ENCODE measurements at regions not wholly inside any gene's neighbourhood (a gene's known extent, or its start where the extent isn't known, plus 50 kb on each side); places are given as distances from the start of the nearest gene placed in this dataset.
A peak's percentile ranks its signal among the peaks of the same experiment; 100 is the strongest.

DNA sequence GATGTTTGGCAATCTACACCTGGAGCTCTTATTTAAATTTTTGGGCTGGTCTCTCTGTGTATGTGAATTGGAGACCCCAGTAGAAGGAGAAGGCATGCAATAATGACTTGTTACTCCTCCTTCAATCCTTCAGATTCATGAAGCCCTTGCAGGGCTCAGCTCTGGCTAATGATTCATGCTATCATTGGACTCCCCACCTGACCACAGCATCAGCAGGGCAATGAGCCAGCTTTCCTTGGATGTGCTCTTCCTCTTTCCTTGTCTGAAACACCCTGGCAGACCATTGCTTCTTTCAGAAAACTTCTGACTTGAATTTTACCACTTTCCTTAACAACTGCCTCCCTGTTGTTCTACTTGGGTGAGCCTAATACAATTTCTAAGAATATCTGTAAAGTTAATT, 1019.2 kb downstream of the AACS start:
- no peak for DNase-seq (ENCODE audit: low read depth in 2 of 2)

DNA sequence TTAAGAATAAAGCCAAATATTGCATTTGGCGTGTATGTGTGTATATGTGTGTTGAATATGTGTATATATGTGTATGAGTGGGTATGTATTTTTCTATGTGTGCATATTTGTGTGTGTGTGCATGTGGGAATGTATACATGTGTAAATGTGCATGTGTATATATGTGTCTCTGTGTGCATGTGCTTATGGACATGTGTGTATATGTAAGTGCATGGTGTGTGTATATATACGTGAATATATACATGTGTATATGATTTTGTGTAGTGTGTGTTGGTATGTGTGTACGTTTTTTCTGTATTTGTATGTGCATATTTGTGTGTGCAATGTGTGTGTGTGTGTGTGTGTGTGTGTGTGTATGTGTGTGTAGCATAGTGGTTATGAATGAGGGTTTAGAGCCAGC, 1021.0 kb downstream of the AACS start:
- no peak for DNase-seq (ENCODE audit: low read depth in 2 of 2)

DNA sequence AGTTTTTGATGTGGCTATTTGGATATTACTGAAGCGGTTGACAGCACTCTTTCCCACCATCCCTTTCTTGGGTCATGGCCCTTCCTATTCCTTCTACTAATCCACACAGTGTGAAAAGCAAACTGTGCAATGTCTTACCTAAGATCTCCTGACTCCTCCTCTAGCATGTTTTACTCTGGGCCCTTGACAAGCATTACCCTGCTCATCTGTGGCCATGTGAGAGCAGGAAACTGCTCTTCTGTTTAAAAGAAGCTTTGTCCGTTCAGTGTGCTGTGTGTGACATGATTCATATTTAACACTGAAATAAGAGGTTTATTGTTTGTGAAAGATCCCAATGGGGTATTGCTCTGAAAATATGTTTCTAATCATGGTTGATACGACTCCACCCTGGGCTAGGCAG, 1022.5 kb downstream of the AACS start:
- no peak for DNase-seq (ENCODE audit: low read depth in 2 of 2)

DNA sequence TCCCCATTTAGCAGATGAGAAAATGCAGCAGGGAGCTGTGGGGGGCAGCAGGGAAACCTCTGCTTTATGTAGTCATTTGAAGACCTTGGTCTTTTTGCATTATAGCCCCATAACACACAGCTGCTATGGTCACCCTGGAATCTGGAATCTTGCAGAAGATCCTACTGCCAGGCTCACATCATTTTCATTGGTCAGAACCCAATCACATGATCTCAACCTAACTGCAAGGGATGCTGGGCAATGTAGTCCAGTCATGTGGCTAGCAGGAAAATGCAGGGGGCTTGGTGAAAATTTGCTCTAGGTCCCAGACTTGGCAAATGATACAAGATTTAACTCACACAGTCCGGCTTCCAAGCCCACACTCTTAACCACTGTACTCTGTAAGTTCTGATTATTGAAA, 1028.7 kb downstream of the AACS start:
- peak in 1 of 2 donors; percentile 21 for DNase-seq (ENCODE audit: low read depth in 2 of 2)

DNA sequence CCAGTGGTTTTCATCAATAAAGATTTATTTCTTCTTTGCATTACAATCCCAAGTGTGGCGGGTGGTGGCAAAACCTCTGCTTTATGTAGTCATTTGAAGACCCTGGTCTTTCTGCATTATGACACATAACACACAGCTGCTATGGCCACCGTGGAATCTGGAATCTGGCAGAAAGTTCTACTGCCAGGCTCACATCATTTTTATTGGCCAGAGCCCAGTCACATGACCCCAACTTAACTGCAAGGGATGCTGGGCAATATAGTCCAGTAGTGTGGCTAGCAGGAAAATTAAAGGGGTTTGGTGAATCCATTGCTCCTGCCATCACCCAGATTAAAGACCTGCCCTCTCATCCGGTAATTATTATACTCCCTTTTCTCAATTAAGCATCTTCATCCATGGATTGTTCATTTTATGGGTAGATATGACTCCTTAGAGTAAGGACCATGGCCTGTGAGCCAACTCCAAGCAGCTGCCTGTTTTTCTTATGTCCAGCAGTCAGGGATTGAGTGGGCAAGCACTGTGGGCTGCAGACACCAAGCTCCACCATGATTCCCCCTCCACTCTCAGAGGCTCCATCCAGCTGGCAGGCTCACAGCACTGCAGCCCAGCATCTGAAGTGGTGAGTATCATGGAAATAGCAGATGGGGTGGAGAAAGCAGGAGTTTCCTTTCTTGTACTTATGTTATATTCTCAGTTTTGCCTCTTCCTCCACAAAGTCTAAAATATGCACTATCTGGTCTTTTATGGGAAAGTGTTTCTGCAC, 1030.7 kb downstream of the AACS start:
- DNase-seq (ENCODE audit: low read depth in 2 of 2): no peak

DNA sequence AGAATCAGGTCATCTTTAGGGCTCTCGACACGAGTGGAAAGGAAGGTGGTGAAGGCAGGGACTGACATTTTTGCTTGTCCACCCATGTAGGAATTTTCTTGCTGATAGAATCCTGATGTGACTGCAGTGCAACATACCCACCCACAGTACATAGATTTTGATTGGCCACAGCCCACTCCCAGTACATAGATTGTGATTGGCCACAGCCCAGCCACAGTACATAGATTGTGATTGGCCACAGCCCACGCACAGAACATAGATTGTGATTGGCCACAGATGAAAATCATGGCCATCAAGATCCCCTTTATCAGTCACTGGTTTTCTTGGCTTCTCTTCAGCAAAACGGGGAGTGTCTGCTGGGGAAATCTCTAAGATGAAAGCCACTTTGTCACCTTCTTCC, 1041.5 kb downstream of the AACS start:
- DNase-seq (ENCODE audit: low read depth in 2 of 2): no peak

DNA sequence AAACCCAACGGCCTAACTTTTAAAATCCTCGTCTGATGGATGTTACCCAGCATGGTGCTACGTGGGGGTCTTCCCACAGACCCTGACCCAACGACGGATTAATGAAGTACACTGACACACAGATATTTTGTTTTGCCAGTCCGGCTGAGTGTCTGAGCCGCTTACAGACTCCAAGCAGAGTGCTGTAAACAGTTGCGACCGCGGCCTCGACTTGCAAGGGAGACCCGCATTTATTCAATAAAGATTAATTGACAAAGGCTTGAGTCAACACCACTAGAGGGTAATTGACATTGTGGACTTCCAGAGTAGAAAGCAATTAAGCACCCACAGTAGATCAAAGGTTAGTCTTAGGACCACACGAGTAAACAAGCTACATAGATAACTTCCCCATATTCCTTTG, 1042.4 kb downstream of the AACS start:
- DNase-seq (ENCODE audit: low read depth in 2 of 2): no peak

DNA sequence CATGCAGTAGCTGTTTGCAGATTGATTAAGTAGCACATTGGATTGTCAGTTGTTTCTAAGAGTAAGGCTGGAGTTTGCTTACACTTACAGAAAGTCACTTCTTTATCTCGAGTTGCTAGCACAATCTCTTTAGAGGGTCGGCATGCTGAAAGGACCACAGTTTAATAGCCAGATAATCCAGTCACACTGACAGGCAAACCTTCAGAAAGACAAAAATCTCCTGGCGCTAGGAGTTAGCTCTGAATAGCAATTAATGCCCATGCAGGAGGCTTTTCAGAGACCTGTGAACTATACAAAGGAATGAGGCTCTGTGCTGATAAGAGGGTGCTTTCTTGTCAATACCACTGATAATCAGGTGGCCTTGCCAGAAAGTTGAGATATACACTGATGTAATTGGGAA, 1043.0 kb downstream of the AACS start:
- no peak for DNase-seq (ENCODE audit: low read depth in 2 of 2)

DNA sequence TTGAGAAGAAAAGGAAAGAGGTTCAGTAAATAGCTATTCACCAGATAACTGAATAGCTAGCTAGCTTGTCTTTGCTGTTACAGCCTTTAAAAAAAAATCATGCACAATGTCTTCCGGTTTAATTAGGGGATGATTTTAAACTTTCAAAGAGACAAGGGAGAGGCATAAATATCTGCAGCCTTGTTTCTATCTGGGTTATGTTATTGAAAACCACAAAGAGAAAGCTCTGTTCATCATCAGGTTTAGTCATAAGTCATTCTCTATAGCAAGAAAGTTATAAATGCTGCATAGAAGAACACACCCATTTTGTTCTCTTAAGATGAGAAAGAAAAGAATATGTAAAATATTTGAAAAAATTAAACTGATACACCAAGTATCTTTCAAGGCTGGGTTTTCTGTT, 1046.9 kb downstream of the AACS start:
- DNase-seq (ENCODE audit: low read depth in 2 of 2): no peak

DNA sequence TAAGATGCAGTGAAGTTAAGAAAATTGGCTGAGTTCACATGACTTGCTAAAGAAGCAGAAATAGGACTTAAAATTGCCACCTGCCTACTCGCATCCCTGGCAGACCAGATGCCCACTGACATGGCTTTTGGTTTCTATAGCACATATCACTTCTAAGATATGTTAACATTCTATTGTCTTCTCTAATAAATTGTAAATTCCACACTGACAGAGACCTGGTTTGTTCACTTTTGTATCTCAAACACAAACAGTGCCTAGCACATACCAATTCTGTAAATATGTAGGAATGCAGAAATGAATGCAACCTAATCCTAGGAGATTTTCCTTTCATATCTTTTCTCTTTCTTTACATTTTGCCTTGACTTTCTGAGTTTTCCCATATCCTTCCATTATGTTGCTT, 1047.6 kb downstream of the AACS start:
- DNase-seq (ENCODE audit: low read depth in 2 of 2): no peak

DNA sequence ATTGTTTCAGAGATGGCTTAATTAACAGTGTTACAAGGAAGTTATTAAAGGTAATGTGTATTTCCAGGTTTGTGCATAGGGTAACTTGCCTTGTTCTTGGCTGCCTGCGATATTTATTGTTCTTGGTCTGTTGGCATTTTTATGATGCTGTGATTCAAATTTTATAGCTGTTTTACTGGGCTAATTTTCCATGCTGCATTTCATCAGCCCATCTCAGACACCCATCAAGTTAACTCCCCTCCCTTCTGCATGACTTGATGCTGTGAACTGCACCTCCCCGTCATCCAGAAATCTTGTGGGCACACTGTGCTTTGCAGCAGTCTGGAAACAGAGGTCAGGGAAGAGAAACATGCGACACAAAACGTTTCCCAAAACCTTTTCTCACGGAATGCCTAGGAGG, 1049.2 kb downstream of the AACS start:
- no peak for DNase-seq (ENCODE audit: low read depth in 2 of 2)

DNA sequence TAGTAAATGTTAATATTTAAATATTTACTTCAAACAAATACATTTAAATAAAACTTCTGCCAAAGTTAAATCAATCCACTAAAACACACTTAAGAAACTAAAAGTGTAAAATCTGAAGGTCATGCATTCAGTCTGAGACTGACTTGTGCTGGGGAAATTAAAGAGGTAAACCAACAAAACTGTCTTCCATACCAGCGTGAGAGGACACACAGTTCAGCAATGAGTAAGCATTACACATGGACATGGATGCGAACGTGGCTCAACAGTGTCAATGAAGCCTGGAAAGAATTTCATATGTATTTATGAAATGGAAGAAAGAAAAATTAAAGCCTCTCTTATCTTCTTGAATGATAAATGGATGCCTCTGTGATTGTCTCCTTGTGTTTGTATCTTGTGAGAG, 1052.3 kb downstream of the AACS start:
- no peak for DNase-seq (ENCODE audit: low read depth in 2 of 2)

DNA sequence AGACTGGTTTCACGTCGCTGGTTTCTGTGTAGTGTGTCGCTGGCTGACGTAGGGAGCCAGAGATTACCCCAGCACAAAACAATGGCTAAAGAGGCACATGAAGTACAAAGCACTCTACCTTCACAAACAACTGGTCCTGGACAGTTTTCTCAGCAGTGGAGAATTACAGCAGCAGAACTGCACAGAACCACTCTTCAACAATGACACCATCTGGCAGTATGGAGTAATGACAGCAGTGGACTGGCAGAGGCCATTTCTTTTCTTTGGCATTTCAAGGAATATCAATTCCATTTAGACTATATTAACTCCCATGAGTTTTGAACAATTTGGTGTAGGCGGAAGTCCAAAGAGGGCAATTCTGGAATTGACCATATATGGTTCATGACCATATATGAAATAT, 1074.1 kb downstream of the AACS start:
- no peak for DNase-seq (ENCODE audit: low read depth in 2 of 2)

DNA sequence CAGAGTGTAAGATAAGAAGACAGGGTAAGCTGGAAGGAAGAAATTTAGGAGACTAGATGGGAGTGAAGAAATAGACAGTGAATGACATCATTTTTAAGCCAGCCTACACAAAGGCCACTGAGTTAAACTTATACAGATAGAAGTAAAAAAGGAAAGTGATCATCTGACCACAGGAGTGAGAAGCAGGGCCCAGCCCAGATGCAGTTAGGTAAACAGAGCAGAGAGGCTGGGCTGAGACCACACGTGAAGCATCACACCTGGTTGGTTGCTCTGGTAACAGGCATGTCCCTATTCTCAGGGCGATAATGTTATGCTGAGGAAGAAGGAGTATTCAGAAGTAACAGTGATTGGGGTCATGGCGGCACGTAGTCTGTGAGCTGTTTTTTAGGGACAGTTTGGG, 1079.4 kb downstream of the AACS start:
- no peak for DNase-seq (ENCODE audit: low read depth in 2 of 2)

DNA sequence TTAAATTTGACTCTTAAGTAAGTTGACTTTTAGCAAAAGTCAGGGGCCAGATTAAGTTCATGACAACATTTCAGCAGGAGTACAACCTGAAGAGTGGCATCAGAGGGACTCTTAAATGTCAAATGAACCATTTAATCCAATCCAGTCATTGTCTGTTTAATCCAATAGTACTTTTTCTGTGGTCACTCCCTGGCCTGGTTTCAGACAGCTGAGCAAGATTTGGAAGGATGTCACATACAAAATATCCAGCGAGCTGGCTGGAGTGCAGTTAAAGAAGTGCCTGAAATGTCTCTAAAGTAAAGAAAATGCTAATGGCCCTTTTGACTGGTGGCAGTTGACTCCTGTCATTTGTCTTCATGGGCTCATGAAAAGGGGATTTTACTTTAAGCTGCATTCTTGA, 1082.1 kb downstream of the AACS start:
- DNase-seq (ENCODE audit: low read depth in 2 of 2): no peak

DNA sequence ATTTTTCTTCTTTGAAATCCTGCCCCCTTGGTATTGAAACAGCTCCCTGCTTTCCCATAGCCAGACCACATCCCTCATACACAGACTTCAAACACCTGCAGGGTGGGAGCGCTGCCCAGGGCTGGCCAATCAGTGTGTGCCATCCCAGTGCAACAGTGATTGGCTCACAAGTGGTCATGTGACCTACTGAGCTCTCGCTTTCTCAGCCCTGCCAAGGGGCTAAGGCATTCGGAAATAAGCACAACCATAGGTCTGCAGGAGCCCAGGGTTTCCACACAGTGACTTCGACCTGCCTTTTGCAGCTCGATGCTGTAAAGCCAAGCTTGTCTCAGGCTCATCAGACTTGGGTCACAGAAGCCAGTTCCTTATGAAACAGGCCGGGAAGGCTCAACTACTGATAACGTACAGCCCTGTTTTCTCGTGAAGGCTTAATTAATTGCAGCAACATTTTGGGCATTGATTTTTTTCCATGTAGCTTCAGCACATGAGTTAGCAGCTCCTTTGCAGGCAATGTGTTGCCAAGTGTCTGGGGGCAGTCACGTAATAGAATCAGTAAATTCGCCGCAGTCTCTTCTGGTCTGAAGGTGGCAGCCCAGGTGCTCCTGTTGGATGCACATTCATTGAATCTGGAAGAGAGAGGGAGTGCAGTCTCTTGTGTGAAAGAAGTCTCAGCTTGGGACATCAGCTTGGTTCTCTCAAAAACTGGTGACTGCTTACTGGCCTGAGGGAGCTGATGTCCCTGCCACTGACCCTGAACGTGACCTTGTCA, 1091.8 kb downstream of the AACS start:
- DNase-seq (ENCODE audit: low read depth in 2 of 2): no peak

DNA sequence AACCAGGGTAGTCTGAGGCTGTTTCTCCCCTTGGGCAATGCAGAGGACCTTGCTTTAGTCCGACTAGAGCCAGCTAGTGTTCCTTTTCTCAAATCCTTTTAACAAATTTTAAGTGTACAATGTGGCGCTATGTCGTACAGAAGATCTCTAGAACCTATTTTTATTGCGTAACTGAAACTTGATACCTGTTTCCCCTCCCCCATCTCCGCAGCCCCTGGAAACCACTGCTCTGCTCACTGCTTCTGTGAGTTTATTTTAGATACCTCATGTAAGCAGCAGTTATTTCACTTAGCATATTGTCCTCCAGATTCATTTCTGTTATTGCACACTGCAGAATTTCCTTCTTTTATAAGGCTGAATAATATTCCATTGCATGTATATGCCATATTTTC, 1092.3 kb downstream of the AACS start:
- no peak for DNase-seq (ENCODE audit: low read depth in 2 of 2)

DNA sequence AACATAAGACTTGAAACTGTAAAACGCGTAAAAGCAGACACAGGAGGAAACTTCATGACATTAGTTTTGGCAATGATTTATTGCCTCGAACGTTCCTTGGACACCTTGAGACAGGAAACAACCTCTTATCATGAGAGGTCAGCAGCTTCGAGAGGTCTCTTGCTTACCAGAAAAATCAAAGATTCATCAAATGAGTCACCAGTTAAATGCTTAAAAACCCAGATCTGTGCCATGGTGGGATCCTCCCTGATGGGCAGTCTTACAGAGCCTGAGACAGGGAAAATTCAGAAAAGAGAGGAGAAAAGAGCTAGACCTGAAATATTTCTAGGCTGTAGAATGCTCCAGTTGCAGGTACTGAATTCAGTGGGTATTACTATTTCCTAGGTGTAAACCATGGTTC, 1093.9 kb downstream of the AACS start:
- no peak for DNase-seq (ENCODE audit: low read depth in 2 of 2)

DNA sequence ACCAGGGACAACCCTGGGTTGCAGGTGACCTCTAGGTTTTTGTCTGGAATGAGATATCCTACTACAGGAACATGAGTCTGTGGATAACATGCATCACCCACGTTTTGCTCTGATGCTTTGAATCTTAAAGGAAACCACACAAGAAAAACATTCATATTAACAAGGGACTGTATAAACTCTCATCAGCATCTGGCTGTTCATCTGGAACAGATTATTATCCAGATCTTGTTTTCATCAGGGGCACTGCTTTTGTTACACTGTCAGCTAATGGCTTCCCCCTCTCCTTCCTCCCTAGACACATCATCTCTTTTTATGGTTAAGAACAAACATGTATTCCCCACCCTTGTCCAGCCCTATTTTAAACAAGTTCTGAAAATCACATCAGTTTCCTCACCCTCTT, 1095.7 kb downstream of the AACS start:
- DNase-seq (ENCODE audit: low read depth in 2 of 2): no peak

DNA sequence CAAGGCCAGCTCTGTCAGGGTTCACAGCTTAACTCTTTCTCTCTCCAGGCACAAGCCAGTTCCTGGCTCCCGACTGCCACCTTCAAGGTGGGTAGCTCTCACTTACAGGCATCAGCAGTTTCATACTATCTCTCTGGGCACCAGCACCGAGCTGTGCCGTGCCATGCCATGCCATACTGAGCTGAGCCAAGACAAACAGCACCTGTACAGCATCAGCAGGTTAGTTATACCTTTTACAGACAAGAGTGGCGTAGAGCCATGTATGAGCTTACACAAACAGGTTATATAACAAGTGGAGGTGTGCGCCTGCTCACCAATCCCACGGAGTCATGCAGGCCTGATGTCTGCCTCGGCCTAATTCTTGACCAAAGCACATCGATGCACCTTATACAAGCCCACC, 1098.7 kb downstream of the AACS start:
- DNase-seq (ENCODE audit: low read depth in 2 of 2): no peak

DNA sequence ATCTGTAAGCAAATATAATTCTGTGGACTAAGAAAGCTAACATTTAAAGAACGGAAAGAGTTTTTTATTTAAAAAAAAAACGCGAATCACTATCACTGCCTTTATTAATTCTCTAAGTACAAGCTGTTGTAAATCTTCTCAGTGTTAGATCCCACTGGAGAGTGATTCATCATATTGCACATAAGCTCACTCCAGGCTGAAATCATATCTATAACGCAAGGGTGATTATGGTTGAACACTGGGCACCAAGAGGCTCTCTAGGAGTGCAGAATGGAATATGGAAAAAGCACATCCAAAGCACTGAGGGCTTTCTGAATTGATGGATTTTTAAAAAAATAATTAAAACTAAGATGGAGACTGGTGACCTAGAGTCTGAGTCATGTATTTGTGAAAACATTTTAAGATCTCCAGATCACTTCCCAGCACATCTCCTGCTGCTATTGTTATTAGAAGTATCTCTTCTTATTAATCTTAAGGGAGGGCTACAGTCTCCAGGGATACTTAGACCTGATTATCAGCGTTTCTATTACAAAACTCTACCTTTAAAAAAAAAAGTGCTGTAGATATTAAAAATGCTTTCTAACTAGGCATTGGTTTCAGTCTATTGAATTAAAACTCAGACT, 1106.8 kb downstream of the AACS start:
- no peak for DNase-seq (ENCODE audit: low read depth in 2 of 2)

DNA sequence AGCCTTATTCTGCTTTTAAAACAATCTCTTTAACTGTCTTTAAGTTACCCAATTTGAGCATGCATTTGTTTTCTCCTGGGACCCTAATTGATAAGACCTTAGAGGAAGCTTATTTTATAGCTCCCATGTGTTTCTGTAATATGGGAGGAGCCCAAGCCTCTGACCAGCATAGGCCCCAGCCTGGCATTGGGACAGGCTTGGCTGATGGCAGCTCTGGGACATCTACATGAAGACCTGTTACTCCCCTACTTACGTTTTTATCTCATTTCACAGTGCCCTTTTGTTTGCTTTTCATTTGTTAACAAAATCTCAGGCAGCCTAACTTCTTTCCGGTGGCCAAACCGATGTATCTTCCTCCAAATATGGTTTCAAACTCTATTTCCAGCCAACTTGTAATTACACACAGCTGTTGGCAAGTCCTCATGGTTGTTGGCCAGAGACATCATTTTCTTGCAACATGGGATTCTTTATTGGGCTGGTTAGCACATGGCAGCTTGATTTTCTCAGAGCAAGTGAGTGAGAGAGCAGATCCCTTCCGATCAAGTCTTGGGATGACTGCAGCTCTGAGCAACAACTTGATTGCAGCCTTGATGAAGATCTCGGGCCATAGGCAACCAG, 1117.5 kb downstream of the AACS start:
- DNase-seq (ENCODE audit: low read depth in 2 of 2): no peak
